ENCODE measurements at regions not wholly inside any gene's neighbourhood (a gene's known extent, or its start where the extent isn't known, plus 50 kb on each side); places are given as distances from the start of the nearest gene placed in this dataset.

- TF ChIP-seq CTCF (IDR thresholded peaks at IDR 0.05) (no peak), EZH2phosphoT487 (IDR thresholded peaks at IDR 0.05) (no peak), EZH2 (IDR thresholded peaks at IDR 0.05) (no peak)
These were observed 288.3 kb upstream of the MKI67 start for GRCh38 chr10:128414568-128414967.
